HG02798 (cell line): ENCODE measurements at regions not wholly inside any gene's neighbourhood (a gene's known extent, or its start where the extent isn't known, plus 50 kb on each side); places are given as distances from the start of the nearest gene placed in this dataset.
A peak's percentile ranks its signal among the peaks of the same experiment; 100 is the strongest.
"Not testable (repeated sequence)": the region's sequence is repeated elsewhere in the genome, so short reads cannot be mapped to it uniquely, and the experiment has no call there.

Experiments
- ATAC-seq: cut with Tn5 transposase; IDR thresholded peaks from one replicate; pipeline ENCODE4 v1.9.1; 2021; ENCODE audit warnings: mild to moderate bottlenecking; ENCODE audit not compliant: unreplicated experiment, poor library complexity

- no peak for ATAC-seq
These were observed 643.2 kb upstream of the SYNCRIP start for GRCh38 chr6:86285876-86286275.

- ATAC-seq = not testable (repeated sequence)
These were observed 642.3 kb upstream of the SYNCRIP start for GRCh38 chr6:86284809-86285480.

- not testable (repeated sequence) for ATAC-seq
These were observed 640.9 kb upstream of the SYNCRIP start for GRCh38 chr6:86283596-86283995.

GRCh38 chr6:86276056-86276455 is 633.4 kb upstream of the SYNCRIP start:
- ATAC-seq = no peak

GRCh38 chr6:86273936-86274335 is 631.2 kb upstream of the SYNCRIP start:
- ATAC-seq = no peak

GRCh38 chr6:86256615-86257187 is 614.0 kb upstream of the SYNCRIP start:
- ATAC-seq = no peak

- ATAC-seq = no peak
These were observed 613.3 kb upstream of the SYNCRIP start for GRCh38 chr6:86255973-86256372.

GRCh38 chr6:86251106-86251505 is 608.4 kb upstream of the SYNCRIP start:
- no peak for ATAC-seq

- ATAC-seq = no peak
These were observed 575.2 kb upstream of the SYNCRIP start for GRCh38 chr6:86217906-86218305.

GRCh38 chr6:86215323-86215722 is 572.6 kb upstream of the SYNCRIP start:
- ATAC-seq = no peak

GRCh38 chr6:86205980-86206379 is 563.3 kb upstream of the SYNCRIP start:
- ATAC-seq = no peak

- ATAC-seq = peak; percentile 57
These were observed 560.4 kb upstream of the SYNCRIP start for GRCh38 chr6:86203044-86203443.

GRCh38 chr6:86193821-86194220 is 551.1 kb upstream of the SYNCRIP start:
- no peak for ATAC-seq

- peak; percentile 87 for ATAC-seq
These were observed 549.4 kb upstream of the SYNCRIP start for GRCh38 chr6:86192123-86192522.

GRCh38 chr6:86175149-86175548 is 532.5 kb upstream of the SYNCRIP start:
- ATAC-seq = not testable (repeated sequence)

GRCh38 chr6:86154852-86155251 is 512.2 kb upstream of the SYNCRIP start:
- ATAC-seq = no peak

GRCh38 chr6:86153521-86153920 is 510.8 kb upstream of the SYNCRIP start:
- no peak for ATAC-seq

GRCh38 chr6:86152546-86152945 is 509.9 kb upstream of the SYNCRIP start:
- no peak for ATAC-seq

- ATAC-seq = no peak
These were observed 505.9 kb upstream of the SYNCRIP start for GRCh38 chr6:86148586-86148985.

- no peak for ATAC-seq
These were observed 505.2 kb upstream of the SYNCRIP start for GRCh38 chr6:86147859-86148258.

GRCh38 chr6:86147311-86147710 is 504.6 kb upstream of the SYNCRIP start:
- ATAC-seq = no peak

- ATAC-seq = not testable (repeated sequence)
These were observed 504.1 kb upstream of the SYNCRIP start for GRCh38 chr6:86146751-86147150.
